ENCODE measurements at regions not wholly inside any gene's neighbourhood (a gene's known extent, or its start where the extent isn't known, plus 50 kb on each side); places are given as distances from the start of the nearest gene placed in this dataset.

- TF ChIP-seq CTCF (IDR thresholded peaks at IDR 0.05) = no peak
- TF ChIP-seq POLR2A (IDR thresholded peaks at IDR 0.05) = no peak
Measured at GRCh38 chr22:46043816-46044620, 67.1 kb upstream of the WNT7B start.
